Neural cell (in vitro differentiated cells): ENCODE measurements at regions not wholly inside any gene's neighbourhood (a gene's known extent, or its start where the extent isn't known, plus 50 kb on each side); places are given as distances from the start of the nearest gene placed in this dataset.

Experiments
- H2AFZ ChIP-seq: fragments of 200-600, 300-800 bp; sonication (generic), shearing (Covaris generic); 2 replicates; pipeline ENCODE4 v1.6.0; 2014; ENCODE audit warnings: low read depth, mild to moderate bottlenecking, antibody characterized with exemption, low read length, moderate library complexity
- H3F3A ChIP-seq: fragments of 200-600 bp; shearing (Covaris generic); 2 replicates; pipeline ENCODE4 v1.6.1; 2016; ENCODE audit warnings: mild to moderate bottlenecking, moderate library complexity, mixed read lengths, antibody characterized with exemption, low read length; ENCODE audit not compliant: insufficient read depth, poor library complexity, severe bottlenecking
- H3K27ac ChIP-seq: fragments of 200-600, 300-800 bp; sonication (generic), shearing (Covaris generic); 2 replicates; pipeline ENCODE4 v1.5.1; 2014; ENCODE audit warnings: mild to moderate bottlenecking, low read length, moderate library complexity
- H3K27me3 ChIP-seq: fragments of 300-800, 200-600 bp; sonication (generic), shearing (Covaris generic); 2 replicates; pipeline ENCODE4 v1.6.0; 2014; ENCODE audit warnings: mild to moderate bottlenecking, low read depth, low read length, moderate library complexity; ENCODE audit not compliant: insufficient read depth
- H3K36me3 ChIP-seq: fragments of 300-800, 200-600 bp; sonication (generic), shearing (Covaris generic); 2 replicates; pipeline ENCODE4 v1.5.1; 2014; ENCODE audit warnings: mild to moderate bottlenecking, antibody characterized with exemption, low read length, moderate library complexity; ENCODE audit not compliant: insufficient read depth
- H3K4me2 ChIP-seq: fragments of 300-800, 200-600 bp; sonication (generic), shearing (Covaris generic); 2 replicates; pipeline ENCODE4 v1.6.0; 2014; ENCODE audit warnings: mild to moderate bottlenecking, low read length
- H3K4me3 ChIP-seq: fragments of 300-800, 200-600 bp; sonication (generic), shearing (Covaris generic); 2 replicates; pipeline ENCODE4 v1.5.1; 2014; ENCODE audit warnings: mild to moderate bottlenecking, low read length, moderate library complexity
- H3K79me2 ChIP-seq: fragments of 200-600 bp; shearing (Covaris generic); replicated peaks from 2 replicates; pipeline ENCODE4 v1.6.0; 2014; ENCODE audit warnings: mild to moderate bottlenecking, low read length, moderate library complexity; ENCODE audit not compliant: insufficient read depth
- H3K9ac ChIP-seq: fragments of 300-800, 200-600 bp; sonication (generic), shearing (Covaris generic); 2 replicates; pipeline ENCODE4 v1.6.1; 2016; ENCODE audit warnings: mild to moderate bottlenecking, low read length, mixed read lengths
- H3K9me2 ChIP-seq: fragments of 200-600 bp; shearing (Covaris generic); 2 replicates; pipeline ENCODE4 v1.6.1; 2016; ENCODE audit warnings: mild to moderate bottlenecking, low read length, mixed read lengths; ENCODE audit not compliant: insufficient read depth
- H3K9me3 ChIP-seq: fragments of 200-600, 300-800 bp; sonication (generic), shearing (Covaris generic); 2 replicates; pipeline ENCODE4 v1.6.1; 2016; ENCODE audit warnings: mild to moderate bottlenecking, mixed run types, low read length, moderate library complexity, mixed read lengths
- H4K20me1 ChIP-seq: fragments of 200-600 bp; shearing (Covaris generic); 2 replicates; pipeline ENCODE4 v1.6.1; 2016; ENCODE audit warnings: mild to moderate bottlenecking, mixed run types; ENCODE audit not compliant: insufficient read depth
- EP300 ChIP-seq: fragments of 450-650 bp; conservative IDR thresholded peaks from 2 replicates; pipeline ENCODE4 v1.6.1; 2014; ENCODE audit warnings: antibody characterized with exemption, mild to moderate bottlenecking, moderate library complexity; ENCODE audit not compliant: poor library complexity, severe bottlenecking
- EZH2 ChIP-seq: fragments of 200-600, 300-800 bp; shearing (Covaris generic), sonication (generic); IDR thresholded peaks from 2 replicates; pipeline ENCODE4 v1.6.1; 2014; ENCODE audit warnings: antibody characterized with exemption, low read length, borderline replicate concordance, mild to moderate bottlenecking; ENCODE audit not compliant: insufficient read depth, poor library complexity, severe bottlenecking
- MXI1 ChIP-seq: fragments of 450-650 bp; conservative IDR thresholded peaks from 2 replicates; pipeline ENCODE4 v1.6.1; 2014; ENCODE audit warnings: antibody characterized with exemption, mild to moderate bottlenecking; ENCODE audit not compliant: poor library complexity, severe bottlenecking
- POLR2AphosphoS5 ChIP-seq: IDR thresholded peaks from 2 replicates; pipeline ENCODE4 v1.6.1; 2012
- RAD21 ChIP-seq: fragments of 450-650 bp; conservative IDR thresholded peaks from 2 replicates; pipeline ENCODE4 v1.6.1; 2014; ENCODE audit warnings: antibody characterized with exemption, mild to moderate bottlenecking, moderate library complexity
- SMC3 ChIP-seq: fragments of 450-650 bp; conservative IDR thresholded peaks from 2 replicates; pipeline ENCODE4 v1.6.1; 2014; ENCODE audit warnings: antibody characterized with exemption, mild to moderate bottlenecking, moderate library complexity; ENCODE audit not compliant: poor library complexity
- TAF1 ChIP-seq: IDR thresholded peaks from 2 replicates; pipeline ENCODE4 v1.6.1; 2012; ENCODE audit warnings: low read depth
- TF ChIP-seq, protein P1 (sequence below): IDR thresholded peaks from 2 replicates; pipeline ENCODE4 v1.6.1; 2012; ENCODE audit warnings: borderline replicate concordance
- TF ChIP-seq, protein P2 (sequence below): fragments of 450-650 bp; IDR thresholded peaks from 2 replicates; pipeline ENCODE4 v1.5.1; 2014; ENCODE audit warnings: antibody characterized with exemption, mild to moderate bottlenecking, moderate library complexity; ENCODE audit not compliant: poor library complexity, severe bottlenecking

DNA sequence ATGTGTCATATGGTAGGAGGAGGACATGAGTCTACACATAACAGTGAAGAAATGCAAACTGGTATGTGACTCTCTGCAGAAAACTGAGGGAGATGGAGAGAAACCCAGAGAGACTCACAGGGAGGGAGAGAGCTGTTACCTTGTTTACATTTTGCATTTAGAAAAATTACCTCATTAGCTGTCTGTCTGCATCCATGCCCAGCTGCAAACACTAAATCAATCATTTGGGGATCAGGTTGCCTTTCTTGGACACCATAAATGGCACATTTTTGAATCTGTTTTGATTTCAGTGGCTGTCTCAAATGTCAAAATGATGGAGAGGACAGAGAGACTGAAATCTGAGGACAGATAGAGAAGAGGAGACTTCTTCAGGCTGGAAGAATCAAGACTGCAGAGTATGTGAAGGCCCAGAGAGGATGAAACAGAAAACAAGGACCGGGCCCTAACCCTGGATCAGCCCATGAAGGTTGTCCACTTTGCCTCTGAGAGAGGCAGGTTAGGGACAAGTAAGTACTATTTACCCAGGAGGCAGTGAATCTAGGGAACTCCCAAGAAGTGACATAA lies 92.2 kb downstream of the UNC5CL start:
- Histone ChIP-seq H3K27me3 (no peaks in the 10 kb centered on the region), H2AFZ (no peak overlapping the region), H3K4me2 (no peak overlapping the region), H3K79me2 (no peaks in the 10 kb centered on the region), H3K4me3 (no peak overlapping the region), H3K9me3 (no peaks in the 10 kb centered on the region), H3F3A (no peaks in the 10 kb centered on the region), H3K9ac (no peak overlapping the region), H3K9me2 (no peaks in the 10 kb centered on the region), H4K20me1 (no peaks in the 10 kb centered on the region), H3K36me3 (no peaks in the 10 kb centered on the region), H3K27ac (no peak overlapping the region)
- TF ChIP-seq MXI1 (no peak), EP300 (no peak), TAF1 (no peak), RAD21 (no peak), POLR2AphosphoS5 (no peak), EZH2 (no peak), SMC3 (no peak)
- TF ChIP-seq, protein P1, sequence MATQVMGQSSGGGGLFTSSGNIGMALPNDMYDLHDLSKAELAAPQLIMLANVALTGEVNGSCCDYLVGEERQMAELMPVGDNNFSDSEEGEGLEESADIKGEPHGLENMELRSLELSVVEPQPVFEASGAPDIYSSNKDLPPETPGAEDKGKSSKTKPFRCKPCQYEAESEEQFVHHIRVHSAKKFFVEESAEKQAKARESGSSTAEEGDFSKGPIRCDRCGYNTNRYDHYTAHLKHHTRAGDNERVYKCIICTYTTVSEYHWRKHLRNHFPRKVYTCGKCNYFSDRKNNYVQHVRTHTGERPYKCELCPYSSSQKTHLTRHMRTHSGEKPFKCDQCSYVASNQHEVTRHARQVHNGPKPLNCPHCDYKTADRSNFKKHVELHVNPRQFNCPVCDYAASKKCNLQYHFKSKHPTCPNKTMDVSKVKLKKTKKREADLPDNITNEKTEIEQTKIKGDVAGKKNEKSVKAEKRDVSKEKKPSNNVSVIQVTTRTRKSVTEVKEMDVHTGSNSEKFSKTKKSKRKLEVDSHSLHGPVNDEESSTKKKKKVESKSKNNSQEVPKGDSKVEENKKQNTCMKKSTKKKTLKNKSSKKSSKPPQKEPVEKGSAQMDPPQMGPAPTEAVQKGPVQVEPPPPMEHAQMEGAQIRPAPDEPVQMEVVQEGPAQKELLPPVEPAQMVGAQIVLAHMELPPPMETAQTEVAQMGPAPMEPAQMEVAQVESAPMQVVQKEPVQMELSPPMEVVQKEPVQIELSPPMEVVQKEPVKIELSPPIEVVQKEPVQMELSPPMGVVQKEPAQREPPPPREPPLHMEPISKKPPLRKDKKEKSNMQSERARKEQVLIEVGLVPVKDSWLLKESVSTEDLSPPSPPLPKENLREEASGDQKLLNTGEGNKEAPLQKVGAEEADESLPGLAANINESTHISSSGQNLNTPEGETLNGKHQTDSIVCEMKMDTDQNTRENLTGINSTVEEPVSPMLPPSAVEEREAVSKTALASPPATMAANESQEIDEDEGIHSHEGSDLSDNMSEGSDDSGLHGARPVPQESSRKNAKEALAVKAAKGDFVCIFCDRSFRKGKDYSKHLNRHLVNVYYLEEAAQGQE: no peak
- TF ChIP-seq, protein P2, sequence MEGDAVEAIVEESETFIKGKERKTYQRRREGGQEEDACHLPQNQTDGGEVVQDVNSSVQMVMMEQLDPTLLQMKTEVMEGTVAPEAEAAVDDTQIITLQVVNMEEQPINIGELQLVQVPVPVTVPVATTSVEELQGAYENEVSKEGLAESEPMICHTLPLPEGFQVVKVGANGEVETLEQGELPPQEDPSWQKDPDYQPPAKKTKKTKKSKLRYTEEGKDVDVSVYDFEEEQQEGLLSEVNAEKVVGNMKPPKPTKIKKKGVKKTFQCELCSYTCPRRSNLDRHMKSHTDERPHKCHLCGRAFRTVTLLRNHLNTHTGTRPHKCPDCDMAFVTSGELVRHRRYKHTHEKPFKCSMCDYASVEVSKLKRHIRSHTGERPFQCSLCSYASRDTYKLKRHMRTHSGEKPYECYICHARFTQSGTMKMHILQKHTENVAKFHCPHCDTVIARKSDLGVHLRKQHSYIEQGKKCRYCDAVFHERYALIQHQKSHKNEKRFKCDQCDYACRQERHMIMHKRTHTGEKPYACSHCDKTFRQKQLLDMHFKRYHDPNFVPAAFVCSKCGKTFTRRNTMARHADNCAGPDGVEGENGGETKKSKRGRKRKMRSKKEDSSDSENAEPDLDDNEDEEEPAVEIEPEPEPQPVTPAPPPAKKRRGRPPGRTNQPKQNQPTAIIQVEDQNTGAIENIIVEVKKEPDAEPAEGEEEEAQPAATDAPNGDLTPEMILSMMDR: no peak

DNA sequence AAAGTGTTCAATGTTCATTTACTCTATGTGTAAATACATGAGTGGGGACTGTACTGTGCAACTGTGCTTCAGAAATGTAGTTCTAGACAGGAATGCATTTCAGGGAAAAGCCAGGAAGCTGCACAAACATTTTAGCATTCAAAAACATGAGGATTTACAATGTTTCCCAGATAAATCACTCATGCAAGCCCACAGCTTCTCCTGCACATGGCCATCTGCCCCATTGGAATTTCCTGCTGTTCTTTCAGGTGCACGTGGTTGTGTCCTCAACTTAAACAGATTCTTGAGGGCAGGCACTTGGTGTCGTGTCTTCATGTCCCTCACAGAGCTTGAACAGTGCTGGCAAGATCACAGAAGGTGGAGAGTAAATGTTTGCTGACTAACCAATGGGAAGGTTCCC lies 101.5 kb downstream of the UNC5CL start:
- Histone ChIP-seq H3K9me2 (no peaks in the 10 kb centered on the region), H2AFZ (no peak overlapping the region), H3F3A (no peaks in the 10 kb centered on the region), H3K27me3 (no peaks in the 10 kb centered on the region), H4K20me1 (no peaks in the 10 kb centered on the region), H3K36me3 (no peaks in the 10 kb centered on the region), H3K4me3 (no peak overlapping the region), H3K4me2 (no peak overlapping the region), H3K9ac (no peak overlapping the region), H3K27ac (no peak overlapping the region), H3K79me2 (no peaks in the 10 kb centered on the region), H3K9me3 (no peaks in the 10 kb centered on the region)
- TF ChIP-seq EZH2 (no peak), MXI1 (no peak), RAD21 (no peak), SMC3 (no peak), TAF1 (no peak), EP300 (no peak), POLR2AphosphoS5 (no peak)
- TF ChIP-seq, protein P1: no peak
- TF ChIP-seq, protein P2: no peak
